ENCODE measurements at regions not wholly inside any gene's neighbourhood (a gene's known extent, or its start where the extent isn't known, plus 50 kb on each side); places are given as distances from the start of the nearest gene placed in this dataset.

- TF ChIP-seq POLR2A (IDR thresholded peaks at IDR 0.05; ENCODE audit: extremely low read depth, insufficient read length) (no peak), MYC (IDR thresholded peaks at IDR 0.05; ENCODE audit: low read depth, low read length) (no peak), CTCF (IDR thresholded peaks at IDR 0.05; ENCODE audit: low read depth, low read length) (no peak), MAX (IDR thresholded peaks at IDR 0.05; ENCODE audit: low read depth, low read length) (no peak)
- no peak overlapping the region for H3K4me3 ChIP-seq (ENCODE audit: low read depth, low read length)
- no peak for DNase-seq (ENCODE audit: low read depth)
Observed at GRCh38 chr12:128075332-128075731, 191.6 kb upstream of the TMEM132C start.

- DNase-seq (ENCODE audit: low read depth), result peak; percentile 18
- H3K4me3 ChIP-seq (ENCODE audit: low read depth, low read length), result no peak overlapping the region
- no peak for TF ChIP-seq CTCF (IDR thresholded peaks at IDR 0.05; ENCODE audit: low read depth, low read length)
Observed at GRCh38 chr12:128076188-128076587, 190.8 kb upstream of the TMEM132C start.

GRCh38 chr12:128077211-128077916, 189.6 kb upstream of the TMEM132C start:
- no peak for TF ChIP-seq CTCF (IDR thresholded peaks at IDR 0.05; ENCODE audit: low read depth, low read length)
- TF ChIP-seq MAX (IDR thresholded peaks at IDR 0.05; ENCODE audit: low read depth, low read length), result no peak
- no peak for TF ChIP-seq POLR2A (IDR thresholded peaks at IDR 0.05; ENCODE audit: extremely low read depth, insufficient read length)
- no peak overlapping the region for H3K4me3 ChIP-seq (ENCODE audit: low read depth, low read length)
- no peak for DNase-seq (ENCODE audit: low read depth)

- TF ChIP-seq MYC (IDR thresholded peaks at IDR 0.05; ENCODE audit: low read depth, low read length) (no peak), MAX (IDR thresholded peaks at IDR 0.05; ENCODE audit: low read depth, low read length) (no peak), POLR2A (IDR thresholded peaks at IDR 0.05; ENCODE audit: extremely low read depth, insufficient read length) (no peak), CTCF (IDR thresholded peaks at IDR 0.05; ENCODE audit: low read depth, low read length) (no peak)
- H3K4me3 ChIP-seq (ENCODE audit: low read depth, low read length), result no peak overlapping the region
- no peak for DNase-seq (ENCODE audit: low read depth)
Observed at GRCh38 chr12:128077917-128078298, 189.1 kb upstream of the TMEM132C start.

GRCh38 chr12:128078301-128078971, 188.5 kb upstream of the TMEM132C start:
- H3K4me3 ChIP-seq (ENCODE audit: low read depth, low read length), result no peak overlapping the region
- DNase-seq (ENCODE audit: low read depth), result no peak
- no peak for TF ChIP-seq MYC (IDR thresholded peaks at IDR 0.05; ENCODE audit: low read depth, low read length)
- TF ChIP-seq POLR2A (IDR thresholded peaks at IDR 0.05; ENCODE audit: extremely low read depth, insufficient read length), result no peak
- no peak for TF ChIP-seq MAX (IDR thresholded peaks at IDR 0.05; ENCODE audit: low read depth, low read length)
- no peak for TF ChIP-seq CTCF (IDR thresholded peaks at IDR 0.05; ENCODE audit: low read depth, low read length)
